Bronchial epithelial cell (primary cell): ENCODE measurements at regions not wholly inside any gene's neighbourhood (a gene's known extent, or its start where the extent isn't known, plus 50 kb on each side); places are given as distances from the start of the nearest gene placed in this dataset.

ENCODE experiments used
- DNase-seq: peaks from one replicate; pipeline ENCODE4 v3.0.0-alpha.2; 2010; ENCODE audit warnings: low read depth
- FAIRE-seq: peaks from 2 replicates; lab custom pipeline; 2011; peaks lifted over from hg19 to GRCh38; lab: Jason Lieb, UNC
- H3K27me3 ChIP-seq: 2 replicates; pipeline ENCODE4 v1.5.1; 2011; ENCODE audit warnings: low read length; ENCODE audit not compliant: control insufficient read depth, insufficient read depth
- H3K36me3 ChIP-seq: 2 replicates; pipeline ENCODE4 v1.5.1; 2011; ENCODE audit warnings: low read length; ENCODE audit not compliant: control insufficient read depth, insufficient read depth
- H3K4me3 ChIP-seq: 2 replicates; pipeline ENCODE4 v1.5.1; 2011; ENCODE audit warnings: mild to moderate bottlenecking, low read depth, low read length, control low read depth
- TF ChIP-seq, protein P1 (sequence below): IDR thresholded peaks from 2 replicates; pipeline ENCODE4 v1.5.1; 2011; ENCODE audit warnings: mild to moderate bottlenecking, moderate library complexity, low read length, control low read depth, inconsistent platforms; ENCODE audit not compliant: insufficient read depth, severe bottlenecking

GRCh38 chr4:67141586-67141985 is 403.7 kb downstream of the CENPC start:
- FAIRE-seq (no peak), DNase-seq (no peak)
- Histone ChIP-seq H3K36me3 (no peaks in the 10 kb centered on the region), H3K4me3 (no peak overlapping the region), H3K27me3 (no peaks in the 10 kb centered on the region)
- TF ChIP-seq, protein P1, sequence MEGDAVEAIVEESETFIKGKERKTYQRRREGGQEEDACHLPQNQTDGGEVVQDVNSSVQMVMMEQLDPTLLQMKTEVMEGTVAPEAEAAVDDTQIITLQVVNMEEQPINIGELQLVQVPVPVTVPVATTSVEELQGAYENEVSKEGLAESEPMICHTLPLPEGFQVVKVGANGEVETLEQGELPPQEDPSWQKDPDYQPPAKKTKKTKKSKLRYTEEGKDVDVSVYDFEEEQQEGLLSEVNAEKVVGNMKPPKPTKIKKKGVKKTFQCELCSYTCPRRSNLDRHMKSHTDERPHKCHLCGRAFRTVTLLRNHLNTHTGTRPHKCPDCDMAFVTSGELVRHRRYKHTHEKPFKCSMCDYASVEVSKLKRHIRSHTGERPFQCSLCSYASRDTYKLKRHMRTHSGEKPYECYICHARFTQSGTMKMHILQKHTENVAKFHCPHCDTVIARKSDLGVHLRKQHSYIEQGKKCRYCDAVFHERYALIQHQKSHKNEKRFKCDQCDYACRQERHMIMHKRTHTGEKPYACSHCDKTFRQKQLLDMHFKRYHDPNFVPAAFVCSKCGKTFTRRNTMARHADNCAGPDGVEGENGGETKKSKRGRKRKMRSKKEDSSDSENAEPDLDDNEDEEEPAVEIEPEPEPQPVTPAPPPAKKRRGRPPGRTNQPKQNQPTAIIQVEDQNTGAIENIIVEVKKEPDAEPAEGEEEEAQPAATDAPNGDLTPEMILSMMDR, result no peak

DNA sequence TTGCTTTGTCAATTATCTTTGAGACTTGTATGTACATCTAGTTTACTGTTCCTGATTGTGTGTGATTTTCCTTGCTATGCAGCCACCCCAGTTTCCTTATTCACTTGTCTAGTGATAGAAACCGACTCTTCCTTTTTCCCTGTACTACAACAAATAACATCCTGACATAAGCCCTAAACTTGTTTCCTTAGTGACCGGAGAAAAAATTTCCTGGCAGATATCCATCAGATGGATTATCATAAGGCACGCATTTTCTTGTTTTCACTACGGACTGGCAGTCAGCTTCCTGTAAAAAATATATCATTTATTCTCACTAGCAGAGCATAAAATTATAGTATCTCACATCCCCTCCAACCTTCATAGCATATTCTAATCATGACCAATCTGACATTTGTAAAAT is 410.7 kb downstream of the CENPC start:
- Histone ChIP-seq H3K4me3 (no peak overlapping the region), H3K36me3 (no peaks in the 10 kb centered on the region), H3K27me3 (no peaks in the 10 kb centered on the region)
- TF ChIP-seq, protein P1, result no peak
- DNase-seq (no peak), FAIRE-seq (no peak)

DNA sequence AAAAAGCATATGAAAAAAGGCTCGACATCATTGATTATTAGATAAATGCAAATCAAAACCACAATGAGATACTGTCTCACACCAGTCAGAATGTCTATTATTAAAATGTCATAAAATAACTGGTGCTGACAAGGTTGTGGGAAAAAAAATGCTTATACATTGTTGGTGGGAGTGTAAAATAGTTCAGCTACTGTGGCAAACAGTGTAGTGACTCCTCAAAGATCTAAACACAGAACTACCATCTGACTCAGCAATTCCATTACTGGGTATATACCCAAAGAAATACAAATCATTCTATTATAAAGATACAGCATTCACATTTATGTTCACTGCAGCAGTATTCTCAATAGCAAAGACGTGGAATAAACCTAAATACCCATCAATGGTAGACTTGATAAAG is 412.1 kb downstream of the CENPC start:
- TF ChIP-seq, protein P1, result no peak
- FAIRE-seq, result no peak
- no peaks in the 10 kb centered on the region for H3K36me3 ChIP-seq

GRCh38 chr4:67131224-67131623 is 414.1 kb downstream of the CENPC start:
- TF ChIP-seq, protein P1, result no peak

More for the DNA sequence above, 412.1 kb downstream of the CENPC start:
- DNase-seq, result no peak
- no peaks in the 10 kb centered on the region for H3K27me3 ChIP-seq
- H3K4me3 ChIP-seq, result no peak overlapping the region

DNA sequence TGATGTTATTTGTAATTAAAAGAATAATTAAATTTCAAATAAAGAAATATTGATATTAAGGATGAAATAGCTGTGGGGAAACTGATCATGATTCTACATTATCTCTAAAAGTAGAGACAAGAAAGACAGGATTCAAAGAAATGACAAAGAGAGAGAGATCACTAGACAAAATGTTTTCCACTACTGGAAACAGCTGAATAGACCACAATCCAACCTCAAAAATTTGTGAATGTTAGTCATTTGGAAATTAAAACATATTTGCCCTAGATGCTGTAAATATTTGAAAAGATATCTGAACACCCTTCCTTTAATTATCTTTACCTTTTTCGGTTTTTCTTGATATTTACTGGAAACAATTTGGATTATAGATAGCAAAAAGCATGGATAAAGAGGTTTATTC is 414.9 kb downstream of the CENPC start:
- DNase-seq (no peak), FAIRE-seq (no peak)

More at GRCh38 chr4:67131224-67131623, 414.1 kb downstream of the CENPC start:
- no peak overlapping the region for H3K4me3 ChIP-seq
- no peaks in the 10 kb centered on the region for H3K27me3 ChIP-seq
- no peaks in the 10 kb centered on the region for H3K36me3 ChIP-seq
- DNase-seq (peak; percentile 10), FAIRE-seq (no peak)

More for the DNA sequence above, 414.9 kb downstream of the CENPC start:
- Histone ChIP-seq H3K27me3 (no peaks in the 10 kb centered on the region), H3K4me3 (no peak overlapping the region), H3K36me3 (no peaks in the 10 kb centered on the region)
- TF ChIP-seq, protein P1, result no peak
